ENCODE measurements at regions not wholly inside any gene's neighbourhood (a gene's known extent, or its start where the extent isn't known, plus 50 kb on each side); places are given as distances from the start of the nearest gene placed in this dataset.

DNA sequence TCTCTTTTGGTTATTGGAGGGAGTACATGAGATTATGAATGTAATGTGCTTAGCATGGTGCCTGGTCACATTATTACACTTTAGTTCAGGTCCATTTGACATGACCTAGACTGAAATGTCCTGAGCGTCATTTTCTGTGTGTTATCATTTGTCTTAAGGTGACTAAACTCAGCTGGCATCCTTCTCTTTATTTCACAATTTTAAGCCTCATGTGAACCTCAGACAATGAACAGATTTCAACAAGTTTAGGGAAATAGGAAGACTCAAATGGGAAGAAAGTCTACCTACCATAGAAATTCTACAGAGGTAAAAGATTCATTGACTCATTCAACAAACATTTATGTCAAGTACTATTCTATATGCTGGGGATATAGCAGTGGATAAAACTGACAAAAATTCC lies 70.2 kb upstream of the EXOC6 start:
- H2AFZ ChIP-seq (ENCODE audit: low read depth, low read length) = no peak overlapping the region
- no peak overlapping the region for H3K27ac ChIP-seq (ENCODE audit: extremely low read depth, low read depth, low read length)
- WGBS (ENCODE audit: insufficient coverage, low coverage, missing lambda C conversion rate) = 56% methylated on average over 1 of the region's 1 CpG
- no TSS peak for BruUV-seq (replicated peaks)
- H3K27me3 ChIP-seq (ENCODE audit: control insufficient read depth in 2 of 2, insufficient read depth in 2 of 2, low read length in 2 of 2) = no peaks in the 10 kb centered on the region
- H3K9ac ChIP-seq (ENCODE audit: insufficient read depth in 1 of 2, low read depth in 2 of 2, low read length in 2 of 2) = no peak overlapping the region
- 0 out of 2 replicates have a peak, but pooled peaks cover 1% of the 10 kb centered on the region for H3K9me3 ChIP-seq (replicated peaks; ENCODE audit: control insufficient read depth, insufficient read depth, low read depth, low read length)
- H3K4me3 ChIP-seq = no peak overlapping the region
- DNase-seq (ENCODE audit: extremely low read depth in 1 of 4, low spot score in 3 of 4) (no peak), ATAC-seq (no peak), FAIRE-seq (no peak)
- no peaks in the 10 kb centered on the region for H3K79me2 ChIP-seq (ENCODE audit: control insufficient read depth, insufficient read depth, low read length)
- ChIA-PET CTCF (ENCODE audit: low intra/inter-chr PET ratio) (no interaction called here), POLR2A (no interaction called here)
- intact Hi-C loops (cut with micrococcal nuclease) (no loop called here), in situ Hi-C loops (cut with MboI) (no loop called here)
- H3K9me1 ChIP-seq (ENCODE audit: control insufficient read depth, insufficient read depth, low read length) = no peaks in the 10 kb centered on the region
- TF ChIP-seq, protein P1, sequence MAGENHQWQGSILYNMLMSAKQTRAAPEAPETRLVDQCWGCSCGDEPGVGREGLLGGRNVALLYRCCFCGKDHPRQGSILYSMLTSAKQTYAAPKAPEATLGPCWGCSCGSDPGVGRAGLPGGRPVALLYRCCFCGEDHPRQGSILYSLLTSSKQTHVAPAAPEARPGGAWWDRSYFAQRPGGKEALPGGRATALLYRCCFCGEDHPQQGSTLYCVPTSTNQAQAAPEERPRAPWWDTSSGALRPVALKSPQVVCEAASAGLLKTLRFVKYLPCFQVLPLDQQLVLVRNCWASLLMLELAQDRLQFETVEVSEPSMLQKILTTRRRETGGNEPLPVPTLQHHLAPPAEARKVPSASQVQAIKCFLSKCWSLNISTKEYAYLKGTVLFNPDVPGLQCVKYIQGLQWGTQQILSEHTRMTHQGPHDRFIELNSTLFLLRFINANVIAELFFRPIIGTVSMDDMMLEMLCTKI (IDR thresholded peaks at IDR 0.05; ENCODE audit: partially characterized antibody) = no peak
- TF ChIP-seq, protein P2, sequence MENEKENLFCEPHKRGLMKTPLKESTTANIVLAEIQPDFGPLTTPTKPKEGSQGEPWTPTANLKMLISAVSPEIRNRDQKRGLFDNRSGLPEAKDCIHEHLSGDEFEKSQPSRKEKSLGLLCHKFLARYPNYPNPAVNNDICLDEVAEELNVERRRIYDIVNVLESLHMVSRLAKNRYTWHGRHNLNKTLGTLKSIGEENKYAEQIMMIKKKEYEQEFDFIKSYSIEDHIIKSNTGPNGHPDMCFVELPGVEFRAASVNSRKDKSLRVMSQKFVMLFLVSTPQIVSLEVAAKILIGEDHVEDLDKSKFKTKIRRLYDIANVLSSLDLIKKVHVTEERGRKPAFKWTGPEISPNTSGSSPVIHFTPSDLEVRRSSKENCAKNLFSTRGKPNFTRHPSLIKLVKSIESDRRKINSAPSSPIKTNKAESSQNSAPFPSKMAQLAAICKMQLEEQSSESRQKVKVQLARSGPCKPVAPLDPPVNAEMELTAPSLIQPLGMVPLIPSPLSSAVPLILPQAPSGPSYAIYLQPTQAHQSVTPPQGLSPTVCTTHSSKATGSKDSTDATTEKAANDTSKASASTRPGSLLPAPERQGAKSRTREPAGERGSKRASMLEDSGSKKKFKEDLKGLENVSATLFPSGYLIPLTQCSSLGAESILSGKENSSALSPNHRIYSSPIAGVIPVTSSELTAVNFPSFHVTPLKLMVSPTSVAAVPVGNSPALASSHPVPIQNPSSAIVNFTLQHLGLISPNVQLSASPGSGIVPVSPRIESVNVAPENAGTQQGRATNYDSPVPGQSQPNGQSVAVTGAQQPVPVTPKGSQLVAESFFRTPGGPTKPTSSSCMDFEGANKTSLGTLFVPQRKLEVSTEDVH (IDR thresholded peaks at IDR 0.05; ENCODE audit: low read depth, partially characterized antibody) = no peak
- TF ChIP-seq CHD2 (IDR thresholded peaks at IDR 0.05; ENCODE audit: low read depth, low read length) (no peak), ZEB2 (IDR thresholded peaks at IDR 0.05) (no peak), EP300 (IDR thresholded peaks at IDR 0.05; ENCODE audit: low read length) (no peak), XRCC4 (IDR thresholded peaks at IDR 0.05; ENCODE audit: extremely low read depth, insufficient read depth, insufficient read length) (no peak), SRSF9 (IDR thresholded peaks at IDR 0.05; ENCODE audit: borderline replicate concordance, low read depth, low read length) (no peak), TAF9B (IDR thresholded peaks at IDR 0.05; ENCODE audit: partially characterized antibody) (no peak), PHF8 (IDR thresholded peaks at IDR 0.05; ENCODE audit: borderline replicate concordance, low read length) (no peak), DNMT1 (IDR thresholded peaks at IDR 0.05) (no peak)
- H4K20me1 ChIP-seq (replicated peaks; ENCODE audit: control insufficient read depth, insufficient read depth, low read length) = no peaks in the 10 kb centered on the region
- H3K36me3 ChIP-seq (ENCODE audit: control insufficient read depth, insufficient read depth, low read length) = no peaks in the 10 kb centered on the region
- no peak overlapping the region for H3K4me2 ChIP-seq (ENCODE audit: insufficient read depth, low read length)
- no peaks in the 10 kb centered on the region; a peak in 1 of 5 replicates for H3K4me1 ChIP-seq (replicated peaks in 1 of 2; ENCODE audit: control insufficient read depth in 2 of 2, insufficient read depth in 2 of 2, low read length in 2 of 2)

All from K562 (cell line).